OCI-LY1 (cell line): ENCODE measurements at regions not wholly inside any gene's neighbourhood (a gene's known extent, or its start where the extent isn't known, plus 50 kb on each side); places are given as distances from the start of the nearest gene placed in this dataset.
"Not testable (repeated sequence)": the region's sequence is repeated elsewhere in the genome, so short reads cannot be mapped to it uniquely, and the experiment has no call there.

Source experiments
- CTCF ChIP-seq: fragments of 200-600 bp; sonication (generic), shearing (Covaris generic); IDR thresholded peaks from 2 replicates; pipeline ENCODE4 v1.5.1; 2017; ENCODE audit warnings: mild to moderate bottlenecking, antibody characterized with exemption, low read length, moderate library complexity, mixed read lengths
- EZH2 ChIP-seq: fragments of 200-600 bp; sonication (generic), shearing (Covaris generic); IDR thresholded peaks from 2 replicates; pipeline ENCODE4 v1.8.0; 2017; ENCODE audit warnings: borderline replicate concordance, mixed run types, mild to moderate bottlenecking, antibody characterized with exemption, low read length, moderate library complexity, mixed read lengths

GRCh38 chr3:192968901-192969300 lies 51.2 kb upstream of the MB21D2 start:
- not testable (repeated sequence) for TF ChIP-seq CTCF, EZH2
